GM18505 (cell line): ENCODE measurements at regions not wholly inside any gene's neighbourhood (a gene's known extent, or its start where the extent isn't known, plus 50 kb on each side); places are given as distances from the start of the nearest gene placed in this dataset.

ENCODE experiments used
- ATAC-seq: cut with Tn5 transposase; IDR thresholded peaks from one replicate; pipeline ENCODE4 v1.9.1; 2021; ENCODE audit not compliant: unreplicated experiment
- POLR2A ChIP-seq: IDR thresholded peaks from 4 replicates; pipeline ENCODE4 v1.6.1; 2011; ENCODE audit warnings: borderline replicate concordance; ENCODE audit not compliant: insufficient read depth, insufficient read length; ENCODE audit errors: extremely low read depth

- no peak for TF ChIP-seq POLR2A
- no peak for ATAC-seq
Measured at GRCh38 chr9:118439441-118439840, 735.2 kb downstream of the TLR4 start.

GRCh38 chr9:118444403-118444802 lies 740.2 kb downstream of the TLR4 start:
- no peak for ATAC-seq
- no peak for TF ChIP-seq POLR2A

GRCh38 chr9:118446943-118447639 lies 742.9 kb downstream of the TLR4 start:
- no peak for TF ChIP-seq POLR2A
- ATAC-seq: no peak

GRCh38 chr9:118449554-118449953 lies 745.4 kb downstream of the TLR4 start:
- no peak for TF ChIP-seq POLR2A
- no peak for ATAC-seq

GRCh38 chr9:118455259-118455658 lies 751.1 kb downstream of the TLR4 start:
- ATAC-seq: no peak

GRCh38 chr9:118455788-118456187 lies 751.6 kb downstream of the TLR4 start:
- ATAC-seq: no peak
- TF ChIP-seq POLR2A: no peak

More at GRCh38 chr9:118455259-118455658, 751.1 kb downstream of the TLR4 start:
- TF ChIP-seq POLR2A: no peak

- TF ChIP-seq POLR2A: no peak
- no peak for ATAC-seq
Measured at GRCh38 chr9:118457171-118458000, 753.2 kb downstream of the TLR4 start.

GRCh38 chr9:118459913-118460312 lies 755.7 kb downstream of the TLR4 start:
- no peak for ATAC-seq
- TF ChIP-seq POLR2A: no peak

GRCh38 chr9:118463419-118463818 lies 759.2 kb downstream of the TLR4 start:
- no peak for TF ChIP-seq POLR2A
- ATAC-seq: no peak

- TF ChIP-seq POLR2A: no peak
Measured at GRCh38 chr9:118473521-118473920, 769.3 kb downstream of the TLR4 start.

GRCh38 chr9:118478752-118479151 lies 774.5 kb downstream of the TLR4 start:
- ATAC-seq: no peak

More at GRCh38 chr9:118473521-118473920, 769.3 kb downstream of the TLR4 start:
- ATAC-seq: no peak

GRCh38 chr9:118482306-118482705 lies 778.1 kb downstream of the TLR4 start:
- no peak for ATAC-seq
- TF ChIP-seq POLR2A: no peak

More at GRCh38 chr9:118478752-118479151, 774.5 kb downstream of the TLR4 start:
- TF ChIP-seq POLR2A: no peak

- no peak for TF ChIP-seq POLR2A
- no peak for ATAC-seq
Measured at GRCh38 chr9:118483677-118484076, 779.5 kb downstream of the TLR4 start.

GRCh38 chr9:118503236-118503635 lies 799.0 kb downstream of the TLR4 start:
- TF ChIP-seq POLR2A: no peak
- ATAC-seq: no peak
